ENCODE measurements at regions not wholly inside any gene's neighbourhood (a gene's known extent, or its start where the extent isn't known, plus 50 kb on each side); places are given as distances from the start of the nearest gene placed in this dataset.

- TF ChIP-seq EP300 (IDR thresholded peaks at IDR 0.05) (no peak), POLR2AphosphoS5 (IDR thresholded peaks at IDR 0.05) (no peak), POLR2A (IDR thresholded peaks at IDR 0.05; ENCODE audit: low read depth) (no peak)
Observed at GRCh38 chr14:98059106-98059505, 1212.9 kb downstream of the BCL11B start.
